ENCODE measurements at regions not wholly inside any gene's neighbourhood (a gene's known extent, or its start where the extent isn't known, plus 50 kb on each side); places are given as distances from the start of the nearest gene placed in this dataset.

GRCh38 chr15:46848704-46849103 lies 868.6 kb upstream of the SEMA6D start:
- Histone ChIP-seq H3K4me3 (replicated peaks in 1 of 2; ENCODE audit: low read depth in 1 of 2, low read length in 2 of 2) (no peak overlapping the region), H3K79me2 (ENCODE audit: insufficient read depth, low read length) (no peaks in the 10 kb centered on the region), H3K27ac (ENCODE audit: low read depth, low read length) (no peak overlapping the region), H3K4me2 (ENCODE audit: low read length) (no peak overlapping the region), H3K9ac (ENCODE audit: low read length) (no peak overlapping the region), H4K20me1 (ENCODE audit: insufficient read depth) (no peaks in the 10 kb centered on the region), H3K36me3 (ENCODE audit: control insufficient read depth in 1 of 2, insufficient read depth in 2 of 2, low read length in 2 of 2) (no peaks in the 10 kb centered on the region), H3K4me1 (ENCODE audit: control insufficient read depth in 1 of 2, insufficient read depth in 2 of 2, low read length in 2 of 2) (no peaks in the 10 kb centered on the region), H3K9me3 (ENCODE audit: control insufficient read depth in 1 of 2, insufficient read depth in 1 of 2, low read depth in 1 of 2, low read length in 2 of 2) (peaks cover 16 to 39% of the 10 kb centered on the region in 2 experiments; a peak in 2 of 4 replicates), H3K27me3 (ENCODE audit: insufficient read depth, low read length) (no peaks in the 10 kb centered on the region), H2AFZ (ENCODE audit: low read depth, low read length, poor library complexity, severe bottlenecking) (no peak overlapping the region), H3K9me2 (ENCODE audit: insufficient read depth) (no peaks in the 10 kb centered on the region)
- no TSS peak for BruUV-seq (replicated peaks)
- no peak for DNase-seq (ENCODE audit: low read depth, low spot score)
- no peak for ATAC-seq
- TF ChIP-seq EZH2phosphoT487 (IDR thresholded peaks at IDR 0.05; ENCODE audit: borderline replicate concordance): no peak
- TF ChIP-seq EZH2 (IDR thresholded peaks at IDR 0.05): no peak
- TF ChIP-seq JUND (IDR thresholded peaks at IDR 0.05): no peak
- TF ChIP-seq ELF1 (IDR thresholded peaks at IDR 0.05; ENCODE audit: borderline replicate concordance, low read depth): no peak
- TF ChIP-seq ZFX (IDR thresholded peaks at IDR 0.05): no peak
- TF ChIP-seq EGR1 (IDR thresholded peaks at IDR 0.05; ENCODE audit: low read depth): no peak
- no peak for TF ChIP-seq RAD21 (IDR thresholded peaks at IDR 0.05; ENCODE audit: low read depth)
- no peak for TF ChIP-seq CBX3 (IDR thresholded peaks at IDR 0.05; ENCODE audit: low read depth)
- ChIA-PET CTCF (no interaction called here), POLR2A (no interaction called here), RAD21 (ENCODE audit: low non-redundant PET in 1 of 2, low total read pairs in 2 of 2, uncharacterized antibody in 2 of 2, unreplicated experiment in 2 of 2) (no interaction called here)
- intact Hi-C loops (cut with micrococcal nuclease): no loop called here

GRCh38 chr15:46853600-46853999 lies 863.7 kb upstream of the SEMA6D start:
- ChIA-PET RAD21 (ENCODE audit: low non-redundant PET in 1 of 2, low total read pairs in 2 of 2, uncharacterized antibody in 2 of 2, unreplicated experiment in 2 of 2) (no interaction called here), CTCF (no interaction called here), POLR2A (no interaction called here)
- Histone ChIP-seq H3K9me3 (ENCODE audit: control insufficient read depth in 1 of 2, insufficient read depth in 1 of 2, low read depth in 1 of 2, low read length in 2 of 2) (peaks cover 16 to 55% of the 10 kb centered on the region in 2 experiments; a peak in 2 of 4 replicates), H3K79me2 (ENCODE audit: insufficient read depth, low read length) (no peaks in the 10 kb centered on the region), H3K9ac (ENCODE audit: low read length) (no peak overlapping the region), H3K4me2 (ENCODE audit: low read length) (no peak overlapping the region), H3K9me2 (ENCODE audit: insufficient read depth) (no peaks in the 10 kb centered on the region), H4K20me1 (ENCODE audit: insufficient read depth) (no peaks in the 10 kb centered on the region), H3K4me1 (ENCODE audit: control insufficient read depth in 1 of 2, insufficient read depth in 2 of 2, low read length in 2 of 2) (no peaks in the 10 kb centered on the region), H3K27me3 (ENCODE audit: insufficient read depth, low read length) (no peaks in the 10 kb centered on the region), H3K27ac (ENCODE audit: low read depth, low read length) (no peak overlapping the region), H3K36me3 (ENCODE audit: control insufficient read depth in 1 of 2, insufficient read depth in 2 of 2, low read length in 2 of 2) (no peaks in the 10 kb centered on the region), H3K4me3 (replicated peaks in 1 of 2; ENCODE audit: low read depth in 1 of 2, low read length in 2 of 2) (no peak overlapping the region), H2AFZ (ENCODE audit: low read depth, low read length, poor library complexity, severe bottlenecking) (no peak overlapping the region)
- no peak for ATAC-seq
- no TSS peak for BruUV-seq (replicated peaks)
- TF ChIP-seq JUND (IDR thresholded peaks at IDR 0.05): no peak
- no peak for TF ChIP-seq SP1 (IDR thresholded peaks at IDR 0.05; ENCODE audit: low read depth)
- no peak for TF ChIP-seq CEBPB (IDR thresholded peaks at IDR 0.05; ENCODE audit: low read depth)
- TF ChIP-seq SRF (IDR thresholded peaks at IDR 0.05; ENCODE audit: low read depth): no peak
- no peak for TF ChIP-seq ATF3 (IDR thresholded peaks at IDR 0.05)
- TF ChIP-seq RAD21 (IDR thresholded peaks at IDR 0.05; ENCODE audit: low read depth): no peak
- TF ChIP-seq SIN3A (IDR thresholded peaks at IDR 0.05; ENCODE audit: low read depth): no peak
- no peak for TF ChIP-seq TCF7L2 (IDR thresholded peaks at IDR 0.05; ENCODE audit: borderline replicate concordance, extremely low read depth, insufficient read depth, insufficient read length)
- no peak for TF ChIP-seq ELF1 (IDR thresholded peaks at IDR 0.05; ENCODE audit: borderline replicate concordance, low read depth)
- no peak for TF ChIP-seq ZFX (IDR thresholded peaks at IDR 0.05)
- intact Hi-C loops (cut with micrococcal nuclease): no loop called here
- DNase-seq (ENCODE audit: low read depth, low spot score): no peak

All from HCT116 (cell line).